ENCODE measurements at regions not wholly inside any gene's neighbourhood (a gene's known extent, or its start where the extent isn't known, plus 50 kb on each side); places are given as distances from the start of the nearest gene placed in this dataset.

DNA sequence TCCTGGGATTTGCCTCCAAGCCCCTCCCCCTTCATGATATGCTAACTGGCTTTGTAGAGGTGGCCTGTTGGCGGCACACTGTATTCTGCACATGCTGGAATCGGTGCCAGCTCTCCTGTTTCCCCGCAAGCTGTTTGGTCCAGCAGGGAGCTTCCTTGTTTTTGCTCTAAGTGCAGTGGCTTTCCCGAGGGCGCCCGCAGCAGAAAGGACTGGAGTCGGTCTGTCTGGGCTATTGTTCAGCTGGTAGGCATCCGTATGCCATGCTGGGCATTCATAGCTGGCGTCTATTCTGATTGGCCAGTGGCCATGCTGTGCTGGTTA, 88.9 kb upstream of the MED13L start:
- peaks cover 3% of the 10 kb centered on the region for H3K4me1 ChIP-seq (ENCODE audit: control insufficient read depth, extremely low read depth, insufficient read depth, low read length)
- no peak overlapping the region for H3K9ac ChIP-seq (ENCODE audit: insufficient read depth, low read length)
- H3K4me3 ChIP-seq (replicated peaks in 1 of 4; ENCODE audit: control extremely low read depth in 1 of 4, insufficient read depth in 1 of 4, low read depth in 3 of 4, low read length in 4 of 4): no peak overlapping the region
- no peaks in the 10 kb centered on the region for H4K20me1 ChIP-seq (ENCODE audit: control insufficient read depth, extremely low read depth, insufficient read depth, low read length)
- no peaks in the 10 kb centered on the region for H3K9me3 ChIP-seq (ENCODE audit: control insufficient read depth, insufficient read depth, low read depth, low read length)
- H3K27ac ChIP-seq (ENCODE audit: insufficient read depth, low read length): no peak overlapping the region
- H2AFZ ChIP-seq (ENCODE audit: low read length): no peak overlapping the region
- no peak overlapping the region for H3K4me2 ChIP-seq (ENCODE audit: extremely low read depth, insufficient read depth, low read length)
- no peak for TF ChIP-seq EZH2 (IDR thresholded peaks at IDR 0.05; ENCODE audit: low read length, missing control alignments)
- TF ChIP-seq, protein P1, sequence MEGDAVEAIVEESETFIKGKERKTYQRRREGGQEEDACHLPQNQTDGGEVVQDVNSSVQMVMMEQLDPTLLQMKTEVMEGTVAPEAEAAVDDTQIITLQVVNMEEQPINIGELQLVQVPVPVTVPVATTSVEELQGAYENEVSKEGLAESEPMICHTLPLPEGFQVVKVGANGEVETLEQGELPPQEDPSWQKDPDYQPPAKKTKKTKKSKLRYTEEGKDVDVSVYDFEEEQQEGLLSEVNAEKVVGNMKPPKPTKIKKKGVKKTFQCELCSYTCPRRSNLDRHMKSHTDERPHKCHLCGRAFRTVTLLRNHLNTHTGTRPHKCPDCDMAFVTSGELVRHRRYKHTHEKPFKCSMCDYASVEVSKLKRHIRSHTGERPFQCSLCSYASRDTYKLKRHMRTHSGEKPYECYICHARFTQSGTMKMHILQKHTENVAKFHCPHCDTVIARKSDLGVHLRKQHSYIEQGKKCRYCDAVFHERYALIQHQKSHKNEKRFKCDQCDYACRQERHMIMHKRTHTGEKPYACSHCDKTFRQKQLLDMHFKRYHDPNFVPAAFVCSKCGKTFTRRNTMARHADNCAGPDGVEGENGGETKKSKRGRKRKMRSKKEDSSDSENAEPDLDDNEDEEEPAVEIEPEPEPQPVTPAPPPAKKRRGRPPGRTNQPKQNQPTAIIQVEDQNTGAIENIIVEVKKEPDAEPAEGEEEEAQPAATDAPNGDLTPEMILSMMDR (conservative IDR thresholded peaks at IDR 0.05 in 1 of 2, IDR thresholded peaks at IDR 0.05 in 1 of 2; ENCODE audit: low read depth in 1 of 2, low read length in 2 of 2): no peak
- H3K36me3 ChIP-seq (ENCODE audit: control insufficient read depth, insufficient read depth, low read length): no peaks in the 10 kb centered on the region
- no peaks in the 10 kb centered on the region for H3K79me2 ChIP-seq (ENCODE audit: control insufficient read depth, insufficient read depth, low read length)
- no peaks in the 10 kb centered on the region for H3K27me3 ChIP-seq (ENCODE audit: control insufficient read depth, insufficient read depth, low read length)
- no peak for DNase-seq (ENCODE audit: low read depth in 2 of 2)

DNA sequence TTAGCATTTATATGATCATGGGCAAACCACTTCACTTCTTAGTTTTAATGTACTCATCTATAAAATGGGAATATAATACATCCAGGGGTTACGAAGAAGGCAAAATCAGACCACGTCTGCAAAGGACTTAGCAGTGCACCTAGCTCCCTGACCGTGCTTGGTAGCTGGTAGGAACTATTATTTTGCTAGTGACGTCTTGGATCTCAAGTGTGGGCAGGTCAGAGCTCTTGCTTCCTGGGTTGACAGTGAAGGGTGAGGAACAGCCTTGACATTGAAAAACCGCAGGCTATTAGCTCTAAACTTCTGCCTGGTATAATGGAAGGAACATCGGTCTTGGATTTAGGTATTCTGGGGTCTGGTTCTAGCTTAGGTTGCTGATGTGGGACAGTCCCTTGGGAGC, 89.3 kb upstream of the MED13L start:
- Histone ChIP-seq H3K4me2 (ENCODE audit: extremely low read depth, insufficient read depth, low read length) (no peak overlapping the region), H3K4me3 (replicated peaks in 1 of 4; ENCODE audit: control extremely low read depth in 1 of 4, insufficient read depth in 1 of 4, low read depth in 3 of 4, low read length in 4 of 4) (no peak overlapping the region), H3K27ac (ENCODE audit: insufficient read depth, low read length) (no peak overlapping the region), H3K9ac (ENCODE audit: insufficient read depth, low read length) (no peak overlapping the region), H2AFZ (ENCODE audit: low read length) (no peak overlapping the region), H3K27me3 (ENCODE audit: control insufficient read depth, insufficient read depth, low read length) (no peaks in the 10 kb centered on the region), H3K4me1 (ENCODE audit: control insufficient read depth, extremely low read depth, insufficient read depth, low read length) (peaks cover 3% of the 10 kb centered on the region), H3K36me3 (ENCODE audit: control insufficient read depth, insufficient read depth, low read length) (no peaks in the 10 kb centered on the region), H3K9me3 (ENCODE audit: control insufficient read depth, insufficient read depth, low read depth, low read length) (no peaks in the 10 kb centered on the region), H3K79me2 (ENCODE audit: control insufficient read depth, insufficient read depth, low read length) (no peaks in the 10 kb centered on the region), H4K20me1 (ENCODE audit: control insufficient read depth, extremely low read depth, insufficient read depth, low read length) (no peaks in the 10 kb centered on the region)
- TF ChIP-seq EZH2 (IDR thresholded peaks at IDR 0.05; ENCODE audit: low read length, missing control alignments): no peak
- TF ChIP-seq, protein P1 (conservative IDR thresholded peaks at IDR 0.05 in 1 of 2, IDR thresholded peaks at IDR 0.05 in 1 of 2; ENCODE audit: low read depth in 1 of 2, low read length in 2 of 2): no peak
- no peak for DNase-seq (ENCODE audit: low read depth in 2 of 2)

DNA sequence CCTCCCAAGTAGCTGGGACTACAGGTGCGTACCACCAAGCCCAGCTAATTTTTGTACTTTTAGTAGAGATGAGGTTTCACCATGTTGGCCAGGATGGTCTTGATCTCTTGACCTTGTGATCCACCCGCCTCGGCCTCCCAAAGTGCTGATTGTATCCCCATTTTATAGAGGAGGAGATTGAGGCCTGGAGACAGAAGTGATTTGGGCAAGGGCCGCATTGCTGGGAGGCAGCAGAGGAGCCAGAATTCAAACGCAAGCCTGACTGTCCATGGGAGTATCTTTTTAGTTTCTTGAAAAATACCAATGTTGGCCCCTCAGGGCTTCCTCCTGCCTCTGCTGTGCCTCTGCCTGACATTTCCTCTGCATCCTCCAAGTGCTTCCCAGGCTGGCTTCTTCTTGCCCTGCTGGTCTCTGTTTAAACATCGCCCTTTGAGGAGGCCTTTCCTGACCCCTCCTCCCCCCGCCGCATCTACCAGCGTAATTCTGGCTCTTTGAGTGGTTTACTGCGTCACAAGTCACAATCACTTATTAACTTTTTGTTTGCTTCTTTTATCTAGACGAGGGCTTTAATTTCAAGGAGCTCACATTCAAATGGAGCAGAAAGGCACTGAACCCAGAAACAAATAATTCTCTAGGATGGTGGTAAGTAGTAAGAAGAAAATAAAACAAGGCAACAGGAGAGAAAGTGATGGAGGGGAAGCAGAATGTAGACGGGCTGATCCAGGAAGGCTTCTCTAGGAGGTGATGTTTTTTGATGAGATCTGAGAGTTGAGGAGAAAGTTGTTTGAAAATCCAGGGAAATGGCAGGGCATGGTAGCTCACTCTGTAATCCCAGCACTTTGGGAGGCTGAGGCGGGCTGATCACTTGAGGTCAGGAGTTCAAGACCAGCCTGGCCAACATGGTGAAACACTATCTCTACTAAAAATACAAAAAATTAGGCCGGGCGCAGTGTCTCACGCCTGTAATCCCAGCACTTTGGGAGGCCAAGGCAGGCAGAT, 91.0 kb upstream of the MED13L start:
- H3K9me3 ChIP-seq (ENCODE audit: control insufficient read depth, insufficient read depth, low read depth, low read length): no peaks in the 10 kb centered on the region
- H3K27me3 ChIP-seq (ENCODE audit: control insufficient read depth, insufficient read depth, low read length): no peaks in the 10 kb centered on the region
- no peaks in the 10 kb centered on the region for H3K79me2 ChIP-seq (ENCODE audit: control insufficient read depth, insufficient read depth, low read length)
- H3K36me3 ChIP-seq (ENCODE audit: control insufficient read depth, insufficient read depth, low read length): no peaks in the 10 kb centered on the region
- peak in 1 of 2 donors; percentile 33 for DNase-seq (ENCODE audit: low read depth in 2 of 2)
- H3K27ac ChIP-seq (ENCODE audit: insufficient read depth, low read length): no peak overlapping the region
- peaks cover 3% of the 10 kb centered on the region for H3K4me1 ChIP-seq (ENCODE audit: control insufficient read depth, extremely low read depth, insufficient read depth, low read length)
- no peak overlapping the region for H3K4me3 ChIP-seq (replicated peaks in 1 of 4; ENCODE audit: control extremely low read depth in 1 of 4, insufficient read depth in 1 of 4, low read depth in 3 of 4, low read length in 4 of 4)
- H2AFZ ChIP-seq (ENCODE audit: low read length): no peak overlapping the region
- H3K9ac ChIP-seq (ENCODE audit: insufficient read depth, low read length): no peak overlapping the region
- H3K4me2 ChIP-seq (ENCODE audit: extremely low read depth, insufficient read depth, low read length): no peak overlapping the region
- TF ChIP-seq, protein P1 (conservative IDR thresholded peaks at IDR 0.05 in 1 of 2, IDR thresholded peaks at IDR 0.05 in 1 of 2; ENCODE audit: low read depth in 1 of 2, low read length in 2 of 2): no peak
- H4K20me1 ChIP-seq (ENCODE audit: control insufficient read depth, extremely low read depth, insufficient read depth, low read length): no peaks in the 10 kb centered on the region

All from fibroblast of lung (primary cell).